ENCODE measurements at regions not wholly inside any gene's neighbourhood (a gene's known extent, or its start where the extent isn't known, plus 50 kb on each side); places are given as distances from the start of the nearest gene placed in this dataset.

- TF ChIP-seq POLR2A (IDR thresholded peaks at IDR 0.05) (no peak), CTCF (IDR thresholded peaks at IDR 0.05) (no peak)
These were observed 863.1 kb downstream of the MAFB start for GRCh38 chr20:39825950-39826349.
